NCI-H187 (cell line): ENCODE measurements at regions not wholly inside any gene's neighbourhood (a gene's known extent, or its start where the extent isn't known, plus 50 kb on each side); places are given as distances from the start of the nearest gene placed in this dataset.
"Not testable (repeated sequence)": the region's sequence is repeated elsewhere in the genome, so short reads cannot be mapped to it uniquely, and the experiment has no call there.

ENCODE experiments used
- DNase-seq, 2 experiments: peaks; one replicate each; lab custom pipeline; 2025; lab: John Stamatoyannopoulos, UW

DNA sequence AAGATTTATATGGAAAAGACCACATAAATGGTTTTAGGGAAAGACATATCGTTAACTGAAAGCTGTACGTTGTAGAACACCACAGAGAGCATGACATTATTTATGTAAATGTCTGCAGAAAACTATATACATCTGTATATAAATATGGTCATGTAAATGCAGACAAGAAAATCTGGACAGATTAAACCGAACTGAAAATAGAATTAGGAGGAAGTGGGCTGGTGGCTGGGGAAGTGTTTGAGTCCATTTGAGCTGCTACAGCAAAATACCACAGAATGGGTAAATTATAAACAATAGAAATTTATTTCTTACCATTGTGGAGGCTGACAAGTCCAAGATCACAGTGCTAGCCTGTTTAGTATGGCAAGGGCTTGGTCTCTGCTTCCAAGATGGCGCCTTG, 56.3 kb upstream of the USP6NL start:
- no peak for DNase-seq

DNA sequence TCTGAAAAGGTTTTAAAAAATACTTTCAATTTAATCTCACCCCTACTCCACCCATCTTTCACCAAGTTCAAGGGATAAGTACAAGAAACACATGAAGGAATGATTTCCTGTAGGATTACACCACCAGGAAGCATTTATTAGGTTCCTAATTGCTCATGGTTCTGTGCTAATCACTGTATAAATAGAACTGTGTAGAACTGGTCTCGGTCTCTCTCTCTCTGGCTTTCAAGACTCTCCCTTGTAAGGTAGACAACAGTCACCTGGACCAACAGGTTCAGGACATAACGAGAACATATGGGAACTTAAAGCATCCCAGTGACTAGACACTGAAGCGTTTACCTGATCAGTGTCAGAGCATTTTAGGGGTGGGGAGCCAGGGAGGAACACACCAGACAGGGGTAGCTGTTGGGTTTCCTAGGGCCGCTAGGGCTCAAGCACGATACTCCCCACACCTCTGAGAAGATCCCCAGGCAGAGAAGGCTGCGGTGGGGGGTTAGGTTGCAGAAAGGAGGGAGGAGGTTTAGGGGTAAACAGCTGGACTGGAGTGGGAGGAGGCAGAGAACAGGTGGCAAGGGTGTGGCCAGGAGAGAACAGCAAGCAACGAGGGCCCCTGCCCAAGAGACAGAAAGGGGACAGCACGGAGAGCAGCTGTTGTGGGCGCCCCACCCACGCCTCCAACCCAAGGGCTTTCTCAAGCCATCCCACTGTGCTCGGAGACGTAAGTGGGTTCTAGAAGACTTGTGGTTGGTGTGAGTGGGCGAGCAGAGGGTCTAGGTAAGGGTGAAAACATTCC, 52.5 kb upstream of the USP6NL start:
- no peak for DNase-seq

- not testable (repeated sequence) for DNase-seq
Measured at GRCh38 chr10:11663126-11663515, 51.7 kb upstream of the USP6NL start.

DNA sequence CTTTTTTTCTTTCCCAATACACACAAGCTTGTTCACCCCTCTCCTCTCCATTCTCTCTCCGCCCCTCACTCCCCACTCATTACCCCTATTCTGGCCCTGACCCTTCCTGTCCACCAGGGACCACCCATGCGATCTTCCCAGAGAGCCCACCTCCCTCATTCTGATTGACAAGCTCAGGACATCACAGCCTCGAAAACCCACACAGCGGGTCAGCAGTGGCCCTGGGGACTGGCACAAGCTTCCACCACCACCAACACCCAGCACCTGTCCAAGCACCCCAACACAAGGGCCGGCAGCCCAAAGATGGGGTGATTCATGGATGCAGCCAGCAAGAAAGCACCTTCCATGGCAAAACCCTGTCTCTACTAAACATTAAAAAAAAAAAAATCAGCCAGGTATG, 50.0 kb upstream of the USP6NL start:
- DNase-seq: no peak
